K562 (cell line): ENCODE measurements at regions not wholly inside any gene's neighbourhood (a gene's known extent, or its start where the extent isn't known, plus 50 kb on each side); places are given as distances from the start of the nearest gene placed in this dataset.

Experiments used
- CHD2 ChIP-seq: IDR thresholded peaks from 2 replicates; pipeline ENCODE4 v1.6.1; 2011; ENCODE audit warnings: low read depth, low read length
- E2F4 ChIP-seq: sonication (generic); formaldehyde crosslinking; IDR thresholded peaks from 2 replicates; pipeline ENCODE4 v1.8.0; 2022; ENCODE audit warnings: mild to moderate bottlenecking, low read depth, missing genetic modification reagents
- HMGXB4 ChIP-seq: sonication (generic); formaldehyde crosslinking; IDR thresholded peaks from 2 replicates; pipeline ENCODE4 v1.8.1; 2023; ENCODE audit warnings: mild to moderate bottlenecking, missing genetic modification reagents
- HNRNPK ChIP-seq: fragments of 200-400 bp; formaldehyde crosslinking; IDR thresholded peaks from one replicate; pipeline ENCODE4 v1.6.1; 2018; ENCODE audit warnings: mild to moderate bottlenecking, low read depth, low read length; ENCODE audit not compliant: poor library complexity, severe bottlenecking
- KAT8 ChIP-seq: fragments of 450-650 bp; IDR thresholded peaks from 2 replicates; pipeline ENCODE4 v1.6.1; 2016; ENCODE audit warnings: low read depth, mild to moderate bottlenecking
- MAFG ChIP-seq: fragments of 450-650 bp; conservative IDR thresholded peaks from 2 replicates; pipeline ENCODE4 v1.6.1; 2016; ENCODE audit warnings: missing genetic modification characterization, missing compliant biosample characterization
- MAX ChIP-seq: sonication (generic); formaldehyde crosslinking; IDR thresholded peaks from 2 replicates; pipeline ENCODE4 v1.9.0; 2022; ENCODE audit warnings: mild to moderate bottlenecking, missing genetic modification reagents
- REST ChIP-seq, 2 experiments: fragments of 450-650 bp; formaldehyde crosslinking in 1 of 2; IDR thresholded peaks; 2 replicates each; pipeline versions ENCODE4 v1.4.0 to v1.6.1; 2014 to 2020; ENCODE audit warnings: mild to moderate bottlenecking in 2 of 2, borderline replicate concordance in 1 of 2, low read depth in 1 of 2
- RFX1 ChIP-seq: fragments of 450-650 bp; IDR thresholded peaks from 2 replicates; pipeline ENCODE4 v1.6.1; 2016; ENCODE audit warnings: mild to moderate bottlenecking, moderate library complexity
- RHOXF2B ChIP-seq: fragments of 250-450 bp; sonication (Bioruptor Pico); conservative IDR thresholded peaks from 2 replicates; pipeline ENCODE4 v1.5.1; 2021
- WHSC1 ChIP-seq: IDR thresholded peaks from one replicate; pipeline ENCODE4 v1.6.1; 2012; ENCODE audit warnings: low read length, control low read depth, inconsistent platforms
- YY1 ChIP-seq, 3 experiments: IDR thresholded peaks; 2 replicates each; pipeline ENCODE4 v1.6.1; 2011; ENCODE audit warnings: low read length in 2 of 3, mild to moderate bottlenecking in 2 of 3, moderate library complexity in 2 of 3, borderline replicate concordance in 1 of 3, control low read depth in 1 of 3, low read depth in 1 of 3; ENCODE audit not compliant: insufficient read depth in 3 of 3, insufficient replicate concordance in 2 of 3, control insufficient read depth in 1 of 3, insufficient read length in 1 of 3; ENCODE audit errors: extremely low read depth in 1 of 3
- ZNF324 ChIP-seq: fragments of 250-450 bp; sonication (Bioruptor Pico); IDR thresholded peaks from 2 replicates; pipeline ENCODE4 v1.4.0; 2020; ENCODE audit warnings: mild to moderate bottlenecking
- ZNF512 ChIP-seq: IDR thresholded peaks from 2 replicates; pipeline ENCODE4 v1.6.1; 2016; ENCODE audit warnings: missing genetic modification characterization, missing compliant biosample characterization

- TF ChIP-seq ZNF512 (tag), result peak; percentile 38; the same call in 1 of the 2 replicates
- TF ChIP-seq RHOXF2B (CRISPR knock-in tag), result no peak
- TF ChIP-seq WHSC1, result no peak
- TF ChIP-seq RFX1, result no peak
- peak; percentile 50 for TF ChIP-seq MAFG (tag)
- TF ChIP-seq YY1 (IDR thresholded peaks at IDR 0.05; ENCODE audit: borderline replicate concordance in 1 of 3, control insufficient read depth in 1 of 3, extremely low read depth in 1 of 3, insufficient read depth in 3 of 3, insufficient read length in 1 of 3, insufficient replicate concordance in 2 of 3, low read depth in 1 of 3, low read length in 2 of 3), result no peak
- no peak for TF ChIP-seq ZNF324 (CRISPR knock-in tag)
- no peak for TF ChIP-seq KAT8
- TF ChIP-seq CHD2, result no peak
- no peak for TF ChIP-seq HNRNPK
- TF ChIP-seq REST (IDR thresholded peaks at IDR 0.05; ENCODE audit: borderline replicate concordance), result peak; percentile 99
- no peak for TF ChIP-seq REST (CRISPR knock-in tag; IDR thresholded peaks at IDR 0.05; ENCODE audit: low read depth)
- TF ChIP-seq MAX (CRISPR knock-in tag), result no peak
- TF ChIP-seq HMGXB4 (CRISPR knock-in tag), result no peak
- no peak for TF ChIP-seq E2F4 (CRISPR knock-in tag)
Measured at GRCh38 chr1:8169364-8170058, 143.4 kb upstream of the ERRFI1 start (continued).
